HG02870 (cell line): ENCODE measurements at regions not wholly inside any gene's neighbourhood (a gene's known extent, or its start where the extent isn't known, plus 50 kb on each side); places are given as distances from the start of the nearest gene placed in this dataset.
A peak's percentile ranks its signal among the peaks of the same experiment; 100 is the strongest.

Experiments
- ATAC-seq: cut with Tn5 transposase; IDR thresholded peaks from one replicate; pipeline ENCODE4 v1.9.1; 2021; ENCODE audit warnings: mild to moderate bottlenecking, moderate library complexity; ENCODE audit not compliant: unreplicated experiment

GRCh38 chr13:39279077-39279476 is 240.8 kb downstream of the NHLRC3 start:
- ATAC-seq: no peak

- ATAC-seq: no peak
These were observed 243.4 kb downstream of the NHLRC3 start for GRCh38 chr13:39281539-39282150.

- ATAC-seq: peak; percentile 98
These were observed 244.2 kb downstream of the NHLRC3 start for GRCh38 chr13:39282400-39282972.

GRCh38 chr13:39283072-39283471 is 244.8 kb downstream of the NHLRC3 start:
- ATAC-seq: no peak

- ATAC-seq: no peak
These were observed 246.6 kb downstream of the NHLRC3 start for GRCh38 chr13:39284801-39285388.
